Omental fat pad (tissue), 3 donors: ENCODE measurements at regions not wholly inside any gene's neighbourhood (a gene's known extent, or its start where the extent isn't known, plus 50 kb on each side); places are given as distances from the start of the nearest gene placed in this dataset.

Source experiments
- ATAC-seq: fragments of 150-250 bp; one replicate; pipeline ENCODE4 v1.9.1; 2016; ENCODE audit warnings: mild to moderate bottlenecking, moderate library complexity; ENCODE audit not compliant: low FRiP score
- DNase-seq: peaks from one replicate; pipeline ENCODE4 v3.0.0-alpha.2; 2019; ENCODE audit warnings: low spot score
- CTCF ChIP-seq, 3 donors: fragments of 450-650 bp; IDR thresholded peaks; one replicate each; pipeline ENCODE4 v1.5.1; 2016 to 2017; ENCODE audit warnings: antibody characterized with exemption in 3 of 3, mild to moderate bottlenecking in 3 of 3, moderate library complexity in 2 of 3

- ATAC-seq: no peak
Measured at GRCh38 chr7:19373334-19373733, 228.1 kb upstream of the FERD3L start.

DNA sequence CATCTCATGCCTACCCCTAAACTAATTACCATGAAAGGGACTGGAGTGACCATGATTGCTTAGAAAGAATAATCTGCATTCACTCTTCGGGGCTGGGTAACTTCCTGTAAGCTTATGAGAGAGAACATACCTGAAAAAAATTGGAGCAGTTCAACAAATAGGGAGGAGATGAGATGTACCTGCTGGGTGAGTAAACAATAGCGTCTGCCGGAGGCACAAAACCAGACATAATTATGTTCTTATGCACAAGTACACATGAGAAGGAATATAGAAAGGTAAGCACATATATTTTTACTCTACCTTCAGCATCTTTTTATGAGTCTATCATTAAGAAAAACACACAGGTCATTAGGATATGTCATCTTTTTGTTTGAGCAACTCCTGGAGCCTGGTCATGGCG is 224.6 kb upstream of the FERD3L start:
- DNase-seq (no peak), ATAC-seq (no peak)

More at GRCh38 chr7:19373334-19373733, 228.1 kb upstream of the FERD3L start:
- no peak for DNase-seq
- no peak for TF ChIP-seq CTCF (IDR thresholded peaks at IDR 0.05)

GRCh38 chr7:19369182-19369581 is 224.0 kb upstream of the FERD3L start:
- ATAC-seq: no peak
- no peak for DNase-seq
- TF ChIP-seq CTCF (IDR thresholded peaks at IDR 0.05): no peak

More for the DNA sequence above, 224.6 kb upstream of the FERD3L start:
- TF ChIP-seq CTCF (IDR thresholded peaks at IDR 0.05): no peak

DNA sequence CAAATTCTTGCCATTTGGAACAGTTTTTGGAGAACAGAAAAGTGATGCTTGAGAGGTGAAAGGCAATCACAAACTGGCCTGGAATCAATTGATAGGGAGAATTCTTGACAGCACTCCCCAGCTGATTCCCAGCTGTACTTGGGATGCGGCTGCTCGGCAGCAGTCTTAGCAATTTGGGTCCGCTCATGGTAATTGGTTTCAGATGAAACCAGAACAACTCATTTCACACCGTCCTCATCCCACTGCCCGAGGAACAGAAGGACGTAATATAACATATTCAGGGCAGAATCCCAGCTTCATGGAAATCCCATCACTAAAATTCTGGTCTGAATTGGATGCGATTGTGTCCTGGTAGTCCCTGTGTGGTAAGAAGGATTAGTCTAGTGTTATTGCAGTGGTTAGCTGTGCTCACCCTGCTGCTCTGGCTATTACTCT is 223.3 kb upstream of the FERD3L start:
- no peak for TF ChIP-seq CTCF (IDR thresholded peaks at IDR 0.05)
- DNase-seq (no peak), ATAC-seq (no peak)

DNA sequence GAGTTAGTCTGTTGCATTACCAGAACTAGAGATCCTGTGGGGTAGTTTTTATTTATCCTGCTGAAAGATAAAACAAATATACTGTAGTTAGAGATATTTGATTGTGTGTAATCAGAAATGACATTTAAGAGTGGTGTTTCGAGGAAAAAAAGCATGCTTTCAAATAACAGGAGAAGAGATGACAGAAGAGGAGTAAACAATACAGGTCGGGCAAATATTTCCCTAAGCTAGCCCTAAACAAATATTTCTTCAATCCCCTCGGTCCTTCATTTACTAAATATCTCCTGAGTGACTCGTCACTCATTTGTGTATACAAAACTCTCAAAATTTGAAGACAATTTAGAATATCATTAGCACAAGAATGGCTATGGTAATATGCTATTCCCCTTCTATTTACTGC is 219.7 kb upstream of the FERD3L start:
- TF ChIP-seq CTCF (IDR thresholded peaks at IDR 0.05): no peak
- ATAC-seq: no peak
- no peak for DNase-seq

DNA sequence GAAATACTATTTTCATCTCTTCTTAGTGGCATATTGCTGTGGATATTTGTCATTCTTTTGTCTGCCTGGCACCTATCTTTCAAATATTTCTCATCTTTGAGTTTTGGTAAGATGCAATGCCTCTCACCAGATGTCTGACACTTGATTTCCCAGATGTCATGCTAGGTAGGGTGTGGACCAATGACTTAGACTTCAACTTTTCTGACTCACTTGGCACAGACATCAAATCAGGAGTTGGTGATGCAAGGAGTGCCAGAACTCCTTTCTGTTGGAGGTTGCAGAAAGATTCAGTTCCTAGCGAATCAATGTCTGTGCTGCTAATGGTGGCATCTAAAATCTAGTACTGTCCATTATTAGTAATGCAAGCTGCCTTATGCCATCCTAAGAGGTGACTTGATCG is 216.9 kb upstream of the FERD3L start:
- DNase-seq (no peak), ATAC-seq (no peak)
- no peak for TF ChIP-seq CTCF (IDR thresholded peaks at IDR 0.05)

GRCh38 chr7:19353180-19353579 is 208.0 kb upstream of the FERD3L start:
- no peak for TF ChIP-seq CTCF (IDR thresholded peaks at IDR 0.05)
- no peak for DNase-seq
- no peak for ATAC-seq
